ENCODE measurements at regions not wholly inside any gene's neighbourhood (a gene's known extent, or its start where the extent isn't known, plus 50 kb on each side); places are given as distances from the start of the nearest gene placed in this dataset.

- no TSS peak for BruUV-seq (replicated peaks)
- no peak for TF ChIP-seq CTCF (IDR thresholded peaks at IDR 0.05; ENCODE audit: unreplicated experiment)
- Mint-ChIP-seq H3K4me1 (ENCODE audit: low read depth, unreplicated experiment) (no peaks in the 10 kb centered on the region), H3K27me3 (ENCODE audit: unreplicated experiment) (no peaks in the 10 kb centered on the region), H3K36me3 (ENCODE audit: insufficient read depth, unreplicated experiment) (no peaks in the 10 kb centered on the region), H3K4me3 (ENCODE audit: low read depth, unreplicated experiment) (no peak overlapping the region), H3K9me3 (ENCODE audit: low read depth, unreplicated experiment) (no peaks in the 10 kb centered on the region), H3K27ac (ENCODE audit: unreplicated experiment) (no peak overlapping the region)
- intact Hi-C loops (cut with micrococcal nuclease; ENCODE audit: unreplicated experiment), result no loop called here
- CTCF ChIA-PET, result no interaction called here
- no peak for DNase-seq
Observed at GRCh38 chr7:155987681-155988235, 175.5 kb upstream of the SHH start.

GRCh38 chr7:155986497-155987160, 174.4 kb upstream of the SHH start:
- BruUV-seq (replicated peaks), result no TSS peak
- CTCF ChIA-PET, result no interaction called here
- TF ChIP-seq CTCF (IDR thresholded peaks at IDR 0.05; ENCODE audit: unreplicated experiment), result no peak
- no peak for DNase-seq
- Mint-ChIP-seq H3K36me3 (ENCODE audit: insufficient read depth, unreplicated experiment) (no peaks in the 10 kb centered on the region), H3K4me3 (ENCODE audit: low read depth, unreplicated experiment) (no peak overlapping the region), H3K9me3 (ENCODE audit: low read depth, unreplicated experiment) (no peaks in the 10 kb centered on the region), H3K4me1 (ENCODE audit: low read depth, unreplicated experiment) (no peaks in the 10 kb centered on the region), H3K27ac (ENCODE audit: unreplicated experiment) (no peak overlapping the region), H3K27me3 (ENCODE audit: unreplicated experiment) (peaks cover 11% of the 10 kb centered on the region)
- intact Hi-C loops (cut with micrococcal nuclease; ENCODE audit: unreplicated experiment), result no loop called here

GRCh38 chr7:155985518-155986250, 173.4 kb upstream of the SHH start:
- H3K36me3 Mint-ChIP-seq (ENCODE audit: insufficient read depth, unreplicated experiment), result no peaks in the 10 kb centered on the region
- BruUV-seq (replicated peaks), result no TSS peak
- no peak overlapping the region for H3K4me3 Mint-ChIP-seq (ENCODE audit: low read depth, unreplicated experiment)
- H3K27me3 Mint-ChIP-seq (ENCODE audit: unreplicated experiment), result peaks cover 20% of the 10 kb centered on the region
- DNase-seq, result no peak
- H3K9me3 Mint-ChIP-seq (ENCODE audit: low read depth, unreplicated experiment), result no peaks in the 10 kb centered on the region
- TF ChIP-seq CTCF (IDR thresholded peaks at IDR 0.05; ENCODE audit: unreplicated experiment), result no peak
- CTCF ChIA-PET, result no interaction called here
- intact Hi-C loops (cut with micrococcal nuclease; ENCODE audit: unreplicated experiment), result no loop called here
- H3K27ac Mint-ChIP-seq (ENCODE audit: unreplicated experiment), result no peak overlapping the region
- H3K4me1 Mint-ChIP-seq (ENCODE audit: low read depth, unreplicated experiment), result no peaks in the 10 kb centered on the region

GRCh38 chr7:155984609-155985405, 172.5 kb upstream of the SHH start:
- BruUV-seq (replicated peaks), result no TSS peak
- H3K36me3 Mint-ChIP-seq (ENCODE audit: insufficient read depth, unreplicated experiment), result no peaks in the 10 kb centered on the region
- no peaks in the 10 kb centered on the region for H3K9me3 Mint-ChIP-seq (ENCODE audit: low read depth, unreplicated experiment)
- H3K4me3 Mint-ChIP-seq (ENCODE audit: low read depth, unreplicated experiment), result no peak overlapping the region
- H3K27ac Mint-ChIP-seq (ENCODE audit: unreplicated experiment), result no peak overlapping the region
- DNase-seq, result no peak
- intact Hi-C loops (cut with micrococcal nuclease; ENCODE audit: unreplicated experiment), result no loop called here
- CTCF ChIA-PET, result no interaction called here
- H3K4me1 Mint-ChIP-seq (ENCODE audit: low read depth, unreplicated experiment), result no peaks in the 10 kb centered on the region
- no peak for TF ChIP-seq CTCF (IDR thresholded peaks at IDR 0.05; ENCODE audit: unreplicated experiment)
- H3K27me3 Mint-ChIP-seq (ENCODE audit: unreplicated experiment), result peaks cover 29% of the 10 kb centered on the region
